Parathyroid adenoma (tissue), 2 donors: ENCODE measurements at regions not wholly inside any gene's neighbourhood (a gene's known extent, or its start where the extent isn't known, plus 50 kb on each side); places are given as distances from the start of the nearest gene placed in this dataset.
A peak's percentile ranks its signal among the peaks of the same experiment; 100 is the strongest.

Experiments used
- H2AFZ ChIP-seq: fragments of 300-600 bp; sonication (generic); one replicate; pipeline ENCODE4 v1.7.0; 2017; ENCODE audit warnings: antibody characterized with exemption, mild to moderate bottlenecking
- H3K27ac ChIP-seq: fragments of 300-600 bp; sonication (generic); one replicate; pipeline ENCODE4 v1.7.0; 2017
- H3K27me3 ChIP-seq: fragments of 300-600 bp; sonication (generic); one replicate; pipeline ENCODE4 v1.7.0; 2017; ENCODE audit warnings: low read length; ENCODE audit not compliant: control insufficient read depth, insufficient read depth
- H3K36me3 ChIP-seq: fragments of 300-600 bp; sonication (generic); one replicate; pipeline ENCODE4 v1.7.0; 2017; ENCODE audit warnings: low read length; ENCODE audit not compliant: control insufficient read depth, insufficient read depth
- H3K4me1 ChIP-seq: fragments of 300-600 bp; sonication (generic); one replicate; pipeline ENCODE4 v1.7.0; 2017; ENCODE audit warnings: control low read depth
- H3K4me2 ChIP-seq: fragments of 300-600 bp; sonication (generic); one replicate; pipeline ENCODE4 v1.7.0; 2017; ENCODE audit warnings: low read length
- H3K4me3 ChIP-seq: fragments of 300-600 bp; sonication (generic); one replicate; pipeline ENCODE4 v1.7.0; 2017; ENCODE audit warnings: low read depth, low read length
- H3K79me2 ChIP-seq: fragments of 300-600 bp; sonication (generic); one replicate; pipeline ENCODE4 v1.7.0; 2017; ENCODE audit warnings: control low read depth
- H3K9ac ChIP-seq: fragments of 300-600 bp; sonication (generic); one replicate; pipeline ENCODE4 v1.7.0; 2017; ENCODE audit warnings: mild to moderate bottlenecking
- H3K9me3 ChIP-seq: fragments of 300-600 bp; sonication (generic); one replicate; pipeline ENCODE4 v1.7.0; 2017; ENCODE audit warnings: low read length; ENCODE audit not compliant: control insufficient read depth
- CTCF ChIP-seq: fragments of 300-600 bp; sonication (generic); IDR thresholded peaks from one replicate; pipeline ENCODE4 v1.7.0; 2017; ENCODE audit warnings: antibody characterized with exemption, mild to moderate bottlenecking
- donor health status: primary hyperparathyroidism.

GRCh38 chr10:113473851-113474250 is 79.0 kb upstream of the HABP2 start:
- H3K4me3 ChIP-seq, result no peak overlapping the region
- H2AFZ ChIP-seq, result no peak overlapping the region
- H3K9ac ChIP-seq, result no peak overlapping the region
- H3K9me3 ChIP-seq, result no peaks in the 10 kb centered on the region
- no peak for TF ChIP-seq CTCF
- no peaks in the 10 kb centered on the region for H3K79me2 ChIP-seq
- H3K4me2 ChIP-seq, result no peak overlapping the region
- no peak overlapping the region for H3K27ac ChIP-seq
- no peaks in the 10 kb centered on the region for H3K27me3 ChIP-seq
- H3K36me3 ChIP-seq, result no peaks in the 10 kb centered on the region
- H3K4me1 ChIP-seq, result no peaks in the 10 kb centered on the region

GRCh38 chr10:113474752-113475151 is 78.1 kb upstream of the HABP2 start:
- no peak overlapping the region for H3K4me3 ChIP-seq
- no peak overlapping the region for H3K27ac ChIP-seq
- no peak overlapping the region for H3K9ac ChIP-seq
- no peak overlapping the region for H2AFZ ChIP-seq
- no peaks in the 10 kb centered on the region for H3K9me3 ChIP-seq
- no peaks in the 10 kb centered on the region for H3K4me1 ChIP-seq
- H3K79me2 ChIP-seq, result no peaks in the 10 kb centered on the region
- H3K36me3 ChIP-seq, result no peaks in the 10 kb centered on the region
- TF ChIP-seq CTCF, result no peak
- no peak overlapping the region for H3K4me2 ChIP-seq
- H3K27me3 ChIP-seq, result no peaks in the 10 kb centered on the region

GRCh38 chr10:113475381-113475807 is 77.5 kb upstream of the HABP2 start:
- H3K9me3 ChIP-seq, result no peaks in the 10 kb centered on the region

GRCh38 chr10:113476191-113476590 is 76.7 kb upstream of the HABP2 start:
- Histone ChIP-seq H2AFZ (peak overlapping the region; percentile 25), H3K27me3 (no peaks in the 10 kb centered on the region), H3K27ac (no peak overlapping the region), H3K4me1 (no peaks in the 10 kb centered on the region), H3K36me3 (no peaks in the 10 kb centered on the region), H3K79me2 (no peaks in the 10 kb centered on the region), H3K9me3 (no peaks in the 10 kb centered on the region), H3K9ac (no peak overlapping the region), H3K4me2 (no peak overlapping the region), H3K4me3 (no peak overlapping the region)
- TF ChIP-seq CTCF, result no peak

More at GRCh38 chr10:113475381-113475807, 77.5 kb upstream of the HABP2 start:
- no peak overlapping the region for H3K9ac ChIP-seq
- H3K27me3 ChIP-seq, result no peaks in the 10 kb centered on the region
- no peak overlapping the region for H3K4me3 ChIP-seq
- H3K4me2 ChIP-seq, result no peak overlapping the region
- H3K79me2 ChIP-seq, result no peaks in the 10 kb centered on the region
- TF ChIP-seq CTCF, result no peak
- H3K4me1 ChIP-seq, result no peaks in the 10 kb centered on the region
- H3K27ac ChIP-seq, result no peak overlapping the region
- H3K36me3 ChIP-seq, result no peaks in the 10 kb centered on the region
- H2AFZ ChIP-seq, result no peak overlapping the region

- Histone ChIP-seq H3K4me2 (no peak overlapping the region), H3K9me3 (no peaks in the 10 kb centered on the region), H3K4me1 (no peaks in the 10 kb centered on the region), H3K27ac (no peak overlapping the region), H3K36me3 (no peaks in the 10 kb centered on the region), H3K79me2 (no peaks in the 10 kb centered on the region), H3K27me3 (no peaks in the 10 kb centered on the region), H3K9ac (no peak overlapping the region), H3K4me3 (no peak overlapping the region), H2AFZ (no peak overlapping the region)
- TF ChIP-seq CTCF, result no peak
Observed at GRCh38 chr10:113476673-113477072, 76.2 kb upstream of the HABP2 start.
